ENCODE measurements at regions not wholly inside any gene's neighbourhood (a gene's known extent, or its start where the extent isn't known, plus 50 kb on each side); places are given as distances from the start of the nearest gene placed in this dataset.

DNA sequence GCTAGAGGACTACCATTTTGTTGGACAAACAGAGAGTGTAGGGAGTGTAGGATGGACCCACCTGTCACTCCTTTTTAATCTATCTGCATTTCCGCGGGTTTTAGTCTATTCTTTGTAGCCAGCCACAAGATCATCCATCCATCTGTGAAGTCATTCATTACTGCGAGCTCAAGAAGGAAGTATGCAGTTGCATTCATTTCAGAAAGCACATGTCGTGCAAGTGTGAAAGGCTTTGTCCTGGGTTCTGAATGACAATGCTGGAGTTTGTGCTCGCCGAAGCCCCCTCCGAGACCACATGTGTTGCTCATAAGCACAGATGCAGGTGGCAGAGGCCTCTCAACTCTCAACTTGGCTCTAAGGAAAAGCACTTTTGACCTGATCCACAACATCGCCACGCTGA lies 70.3 kb upstream of the BASP1 start:
- TF ChIP-seq ESRRG (CRISPR knock-in tag; IDR thresholded peaks at IDR 0.05) = no peak
- TF ChIP-seq ZNF565 (CRISPR knock-in tag; conservative IDR thresholded peaks at IDR 0.05; ENCODE audit: low read depth) = no peak
- TF ChIP-seq CSDC2 (CRISPR knock-in tag; IDR thresholded peaks at IDR 0.05) = no peak
- TF ChIP-seq PPARA (CRISPR knock-in tag; IDR thresholded peaks at IDR 0.05; ENCODE audit: borderline replicate concordance) = no peak
- TF ChIP-seq RARB (CRISPR knock-in tag; IDR thresholded peaks at IDR 0.05) = no peak
